ENCODE measurements at regions not wholly inside any gene's neighbourhood (a gene's known extent, or its start where the extent isn't known, plus 50 kb on each side); places are given as distances from the start of the nearest gene placed in this dataset.
A peak's percentile ranks its signal among the peaks of the same experiment; 100 is the strongest.

- DNase-seq (ENCODE audit: low read depth), result no peak
Observed at GRCh38 chr4:33296876-33297455, 2576.8 kb downstream of the PCDH7 start.

GRCh38 chr4:33302321-33302720, 2582.2 kb downstream of the PCDH7 start:
- no peak for DNase-seq (ENCODE audit: low read depth)

GRCh38 chr4:33306131-33306530, 2586.0 kb downstream of the PCDH7 start:
- no peak for DNase-seq (ENCODE audit: low read depth)

GRCh38 chr4:33316033-33316432, 2595.9 kb downstream of the PCDH7 start:
- DNase-seq (ENCODE audit: low read depth), result no peak

- DNase-seq (ENCODE audit: low read depth), result no peak
Observed at GRCh38 chr4:33316578-33316977, 2596.4 kb downstream of the PCDH7 start.

- DNase-seq (ENCODE audit: low read depth), result no peak
Observed at GRCh38 chr4:33323393-33323792, 2603.2 kb downstream of the PCDH7 start.

GRCh38 chr4:33334416-33334815, 2614.2 kb downstream of the PCDH7 start:
- no peak for DNase-seq (ENCODE audit: low read depth)

- no peak for DNase-seq (ENCODE audit: low read depth)
Observed at GRCh38 chr4:33339762-33340161, 2619.6 kb downstream of the PCDH7 start.

GRCh38 chr4:33340168-33340567, 2620.0 kb downstream of the PCDH7 start:
- DNase-seq (ENCODE audit: low read depth), result no peak

- DNase-seq (ENCODE audit: low read depth), result no peak
Observed at GRCh38 chr4:33349376-33349775, 2629.2 kb downstream of the PCDH7 start.

- no peak for DNase-seq (ENCODE audit: low read depth)
Observed at GRCh38 chr4:33357121-33357520, 2637.0 kb downstream of the PCDH7 start.

GRCh38 chr4:33369446-33369845, 2649.3 kb downstream of the PCDH7 start:
- peak; percentile 76 for DNase-seq (ENCODE audit: low read depth)

- peak; percentile 58 for DNase-seq (ENCODE audit: low read depth)
Observed at GRCh38 chr4:33381816-33382215, 2661.6 kb downstream of the PCDH7 start.

GRCh38 chr4:33386764-33387163, 2666.6 kb downstream of the PCDH7 start:
- DNase-seq (ENCODE audit: low read depth), result no peak

GRCh38 chr4:33390976-33391375, 2670.8 kb downstream of the PCDH7 start:
- no peak for DNase-seq (ENCODE audit: low read depth)

- DNase-seq (ENCODE audit: low read depth), result no peak
Observed at GRCh38 chr4:33395731-33396485, 2675.7 kb downstream of the PCDH7 start.

- DNase-seq (ENCODE audit: low read depth), result no peak
Observed at GRCh38 chr4:33400504-33400903, 2680.3 kb downstream of the PCDH7 start.

- no peak for DNase-seq (ENCODE audit: low read depth)
Observed at GRCh38 chr4:33407496-33407895, 2687.3 kb downstream of the PCDH7 start.

GRCh38 chr4:33411182-33411581, 2691.0 kb downstream of the PCDH7 start:
- peak; percentile 18 for DNase-seq (ENCODE audit: low read depth)

GRCh38 chr4:33421887-33422286, 2701.7 kb downstream of the PCDH7 start:
- no peak for DNase-seq (ENCODE audit: low read depth)

- no peak for DNase-seq (ENCODE audit: low read depth)
Observed at GRCh38 chr4:33422656-33423055, 2702.5 kb downstream of the PCDH7 start.

- no peak for DNase-seq (ENCODE audit: low read depth)
Observed at GRCh38 chr4:33425936-33426335, 2705.8 kb downstream of the PCDH7 start.

- no peak for DNase-seq (ENCODE audit: low read depth)
Observed at GRCh38 chr4:33427676-33428075, 2707.5 kb downstream of the PCDH7 start.

- DNase-seq (ENCODE audit: low read depth), result no peak
Observed at GRCh38 chr4:33429971-33430370, 2709.8 kb downstream of the PCDH7 start.

Data from renal cortical epithelial cell (primary cell).